Glomerular visceral epithelial cell (primary cell): ENCODE measurements at regions not wholly inside any gene's neighbourhood (a gene's known extent, or its start where the extent isn't known, plus 50 kb on each side); places are given as distances from the start of the nearest gene placed in this dataset.
"Not testable (repeated sequence)": the region's sequence is repeated elsewhere in the genome, so short reads cannot be mapped to it uniquely, and the experiment has no call there.

Experiments
- DNase-seq: peaks from one replicate; pipeline ENCODE4 v3.0.0-alpha.2; 2016; ENCODE audit errors: extremely low spot score

- DNase-seq: not testable (repeated sequence)
Measured at GRCh38 chr2:176922545-176922944, 290.0 kb upstream of the HNRNPA3 start.

- no peak for DNase-seq
Measured at GRCh38 chr2:176923205-176923604, 289.4 kb upstream of the HNRNPA3 start.

GRCh38 chr2:176924909-176925534 lies 287.6 kb upstream of the HNRNPA3 start:
- no peak for DNase-seq

- no peak for DNase-seq
Measured at GRCh38 chr2:176926453-176926852, 286.1 kb upstream of the HNRNPA3 start.

GRCh38 chr2:176929387-176929786 lies 283.2 kb upstream of the HNRNPA3 start:
- DNase-seq: not testable (repeated sequence)

- peak; percentile 62 for DNase-seq
Measured at GRCh38 chr2:176931588-176932563, 280.7 kb upstream of the HNRNPA3 start.

GRCh38 chr2:176934131-176934530 lies 278.5 kb upstream of the HNRNPA3 start:
- no peak for DNase-seq

GRCh38 chr2:176934869-176935415 lies 277.7 kb upstream of the HNRNPA3 start:
- DNase-seq: no peak

GRCh38 chr2:176935543-176936102 lies 277.0 kb upstream of the HNRNPA3 start:
- no peak for DNase-seq

GRCh38 chr2:176936410-176936809 lies 276.2 kb upstream of the HNRNPA3 start:
- DNase-seq: no peak

GRCh38 chr2:176944998-176945397 lies 267.6 kb upstream of the HNRNPA3 start:
- no peak for DNase-seq

- DNase-seq: no peak
Measured at GRCh38 chr2:176947754-176948153, 264.8 kb upstream of the HNRNPA3 start.

- not testable (repeated sequence) for DNase-seq
Measured at GRCh38 chr2:176951218-176951617, 261.4 kb upstream of the HNRNPA3 start.

- DNase-seq: no peak
Measured at GRCh38 chr2:176956791-176957190, 255.8 kb upstream of the HNRNPA3 start.

GRCh38 chr2:176959614-176960013 lies 253.0 kb upstream of the HNRNPA3 start:
- no peak for DNase-seq

- no peak for DNase-seq
Measured at GRCh38 chr2:176960061-176960460, 252.5 kb upstream of the HNRNPA3 start.

- DNase-seq: no peak
Measured at GRCh38 chr2:176960736-176961520, 251.7 kb upstream of the HNRNPA3 start.

- no peak for DNase-seq
Measured at GRCh38 chr2:176961775-176962619, 250.6 kb upstream of the HNRNPA3 start.

- no peak for DNase-seq
Measured at GRCh38 chr2:176963568-176964287, 248.9 kb upstream of the HNRNPA3 start.

- no peak for DNase-seq
Measured at GRCh38 chr2:176967911-176968450, 244.6 kb upstream of the HNRNPA3 start.
